Neuronal stem cell (in vitro differentiated cells): ENCODE measurements at regions not wholly inside any gene's neighbourhood (a gene's known extent, or its start where the extent isn't known, plus 50 kb on each side); places are given as distances from the start of the nearest gene placed in this dataset.

Experiments
- DNase-seq: peaks from one replicate; pipeline ENCODE4 v3.0.0-alpha.2; 2013; ENCODE audit warnings: low spot score
- H2AFZ ChIP-seq: one replicate; pipeline ENCODE4 v1.6.1; 2013; ENCODE audit warnings: mild to moderate bottlenecking, low read length, inconsistent platforms
- H2AK5ac ChIP-seq: 2 replicates; pipeline ENCODE4 v1.6.1; 2013; ENCODE audit warnings: low read depth, mild to moderate bottlenecking, inconsistent platforms, low read length, moderate library complexity, mixed read lengths
- H2BK120ac ChIP-seq: 2 replicates; pipeline ENCODE4 v1.6.1; 2013; ENCODE audit warnings: low read depth, mild to moderate bottlenecking, inconsistent platforms, low read length, moderate library complexity, mixed read lengths
- H2BK12ac ChIP-seq: one replicate; pipeline ENCODE4 v1.6.1; 2013; ENCODE audit warnings: low read length, inconsistent platforms
- H2BK15ac ChIP-seq: 2 replicates; pipeline ENCODE4 v1.6.1; 2013; ENCODE audit warnings: mild to moderate bottlenecking, low read length, inconsistent platforms, mixed read lengths
- H2BK5ac ChIP-seq: one replicate; pipeline ENCODE4 v1.6.1; 2013; ENCODE audit warnings: inconsistent platforms, mild to moderate bottlenecking, low read length, moderate library complexity
- H3K14ac ChIP-seq: one replicate; pipeline ENCODE4 v1.6.1; 2013; ENCODE audit warnings: low read length, inconsistent platforms
- H3K18ac ChIP-seq: 2 replicates; pipeline ENCODE4 v1.6.1; 2013; ENCODE audit warnings: low read length, inconsistent platforms
- H3K23ac ChIP-seq: 2 replicates; pipeline ENCODE4 v1.6.1; 2013; ENCODE audit warnings: low read depth, mild to moderate bottlenecking, mixed read lengths, low read length, inconsistent platforms; ENCODE audit not compliant: poor library complexity
- H3K27ac ChIP-seq: replicated peaks from 3 replicates; pipeline ENCODE4 v1.5.1; 2013; ENCODE audit warnings: low read length, inconsistent platforms
- H3K27me3 ChIP-seq, 3 experiments: 2 replicates each; pipeline ENCODE4 v1.6.1; 2013; ENCODE audit warnings: low read length in 3 of 3, mild to moderate bottlenecking in 2 of 3, inconsistent platforms in 1 of 3, low read depth in 1 of 3, mixed read lengths in 1 of 3, moderate library complexity in 1 of 3; ENCODE audit not compliant: control insufficient read depth in 3 of 3, insufficient read depth in 3 of 3
- H3K36me3 ChIP-seq, 2 donors: replicated peaks in 1 of 2; 2 replicates each; pipeline ENCODE4 v1.6.1; 2013; ENCODE audit warnings: low read length in 2 of 2; ENCODE audit not compliant: control insufficient read depth in 2 of 2, insufficient read depth in 2 of 2
- H3K4ac ChIP-seq: 2 replicates; pipeline ENCODE4 v1.6.1; 2013; ENCODE audit warnings: inconsistent platforms, mild to moderate bottlenecking, low read length, moderate library complexity
- H3K4me1 ChIP-seq, 2 donors: 1 replicate in 1 of 2; 2 replicates in 1 of 2; pipeline ENCODE4 v1.6.1; 2013; ENCODE audit warnings: low read length in 2 of 2, low read depth in 1 of 2; ENCODE audit not compliant: control insufficient read depth in 2 of 2, insufficient read depth in 1 of 2
- H3K4me2 ChIP-seq: one replicate; pipeline ENCODE4 v1.6.1; 2013; ENCODE audit warnings: mild to moderate bottlenecking, low read length, inconsistent platforms; ENCODE audit not compliant: insufficient read depth, poor library complexity, severe bottlenecking
- H3K4me3 ChIP-seq, 2 donors: 2 replicates each; pipeline ENCODE4 v1.5.1; 2013; ENCODE audit warnings: low read length in 2 of 2, mild to moderate bottlenecking in 2 of 2, inconsistent platforms in 1 of 2, moderate library complexity in 1 of 2
- H3K79me1 ChIP-seq: one replicate; pipeline ENCODE4 v1.6.1; 2013; ENCODE audit warnings: low read depth, mild to moderate bottlenecking, inconsistent platforms, low read length, moderate library complexity
- H3K9ac ChIP-seq: one replicate; pipeline ENCODE4 v1.6.1; 2013; ENCODE audit warnings: mild to moderate bottlenecking, low read depth, low read length, inconsistent platforms; ENCODE audit not compliant: poor library complexity
- H3K9me3 ChIP-seq, 2 donors: replicated peaks in 1 of 2; 2 replicates each; pipeline versions ENCODE3 to v1.6.1; 2013; ENCODE audit warnings: low read length in 2 of 2, mild to moderate bottlenecking in 2 of 2, inconsistent platforms in 1 of 2, low read depth in 1 of 2, mixed read lengths in 1 of 2, moderate library complexity in 1 of 2; ENCODE audit not compliant: control insufficient read depth in 2 of 2, insufficient read depth in 1 of 2
- H4K8ac ChIP-seq: one replicate; pipeline ENCODE4 v1.6.1; 2013; ENCODE audit warnings: low read depth, mild to moderate bottlenecking, inconsistent platforms, low read length, moderate library complexity
- H4K91ac ChIP-seq: one replicate; pipeline ENCODE4 v1.6.1; 2013; ENCODE audit warnings: low read length, low read depth, mild to moderate bottlenecking, inconsistent platforms; ENCODE audit not compliant: poor library complexity
- WGBS, 2 donors: extraction: QIAGEN DNeasy Blood & Tissue Kit; methylation state at CpG; one replicate each; pipeline ENCODE4 v1.1.7; 2013; ENCODE audit warnings: missing lambda C conversion rate in 2 of 2, mixed read lengths in 1 of 2; ENCODE audit not compliant: insufficient read length in 2 of 2, insufficient replicate concordance in 1 of 2; ENCODE audit errors: extremely low coverage in 2 of 2; 5-methylcytosine and 5-hydroxymethylcytosine counted together

DNA sequence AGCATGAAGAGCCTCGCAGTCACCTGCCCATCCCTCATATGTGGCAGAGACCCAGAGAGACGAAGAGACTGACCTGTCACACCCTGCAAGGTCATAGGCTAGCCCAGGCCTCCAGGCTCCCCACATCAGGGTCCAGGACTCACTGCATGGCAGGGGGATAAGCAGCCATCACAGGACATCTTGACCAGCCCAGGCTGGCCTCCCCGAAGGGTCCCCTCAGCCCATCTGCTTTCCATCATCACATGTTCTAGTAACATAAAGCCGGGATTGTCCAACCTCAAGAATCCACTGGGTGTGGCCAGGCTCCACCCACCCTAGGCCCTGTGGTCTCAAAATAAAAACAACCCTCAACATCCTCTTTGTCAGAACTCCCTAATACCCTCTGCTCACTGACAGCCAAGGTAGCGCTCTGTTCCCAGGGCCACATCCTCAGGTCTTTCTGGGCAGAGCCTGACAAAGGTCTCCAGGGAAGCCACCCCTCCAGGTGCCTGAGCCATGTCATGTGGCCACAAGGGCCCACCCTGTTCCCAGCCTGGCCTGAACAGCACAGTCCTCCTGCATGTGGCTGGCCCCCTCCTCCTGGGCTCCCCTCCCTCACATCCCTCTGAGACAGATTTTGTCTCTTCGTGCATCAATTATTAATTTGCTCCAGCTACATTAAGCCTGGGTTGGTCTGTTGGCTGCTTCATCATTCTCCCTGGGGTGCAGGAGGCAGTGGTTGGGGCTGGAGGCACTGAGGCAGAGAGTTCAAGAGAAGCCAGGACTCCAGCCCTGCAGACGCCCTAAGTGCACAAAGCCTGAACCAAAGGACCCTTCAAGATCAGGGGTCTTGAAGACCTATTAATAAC is 131.8 kb upstream of the UNC5B start:
- no peak overlapping the region for H3K23ac ChIP-seq
- no peak overlapping the region for H2AFZ ChIP-seq
- no peak overlapping the region for H3K9ac ChIP-seq
- no peak overlapping the region for H2BK120ac ChIP-seq
- no peak overlapping the region for H3K4me2 ChIP-seq
- no peak overlapping the region for H2BK5ac ChIP-seq
- H2AK5ac ChIP-seq: peak overlapping the region; percentile 78
- H3K18ac ChIP-seq: peak overlapping the region; percentile 25
- peak overlapping the region; percentile 53 for H4K91ac ChIP-seq
- no peak overlapping the region for H3K27ac ChIP-seq
- peaks cover 0 to 2% (median 0%) of the 10 kb centered on the region in 3 experiments for H3K27me3 ChIP-seq
- H3K14ac ChIP-seq: no peak overlapping the region
- H3K79me1 ChIP-seq: no peaks in the 10 kb centered on the region
- no peak overlapping the region for H2BK12ac ChIP-seq
- no peak for DNase-seq
- no peaks in the 10 kb centered on the region for H3K36me3 ChIP-seq
- H3K4ac ChIP-seq: no peak overlapping the region
- no CpG with 5 or more reads among the region's 7 CpGs for WGBS, 2 donors
- peaks cover 0 to 45% of the 10 kb centered on the region in 2 donors for H3K4me1 ChIP-seq
- H3K4me3 ChIP-seq: no peak overlapping the region
- no peaks in the 10 kb centered on the region for H3K9me3 ChIP-seq
- peak overlapping the region; percentile 11 for H2BK15ac ChIP-seq
- H4K8ac ChIP-seq: no peak overlapping the region

DNA sequence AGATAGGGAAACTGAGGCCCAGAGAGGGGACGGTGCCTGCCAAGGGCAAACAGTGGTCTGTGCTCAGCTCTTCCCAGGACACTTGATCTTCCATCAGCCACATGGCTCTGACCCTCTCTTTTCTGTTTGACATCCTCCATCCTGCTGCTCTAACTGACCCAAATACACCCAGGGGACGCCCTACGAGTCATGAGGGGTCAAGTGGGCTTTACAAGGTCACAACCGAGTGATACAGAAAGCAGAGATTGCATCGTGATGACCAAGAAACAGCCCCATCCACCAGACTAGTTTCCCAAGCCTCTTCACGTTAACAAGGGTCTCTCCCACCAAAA is 131.2 kb upstream of the UNC5B start:
- H2BK5ac ChIP-seq: no peak overlapping the region
- no peak overlapping the region for H3K27ac ChIP-seq
- DNase-seq: no peak
- H3K4me3 ChIP-seq: no peak overlapping the region
- no peak overlapping the region for H3K4ac ChIP-seq
- peaks cover 0 to 42% of the 10 kb centered on the region in 2 donors for H3K4me1 ChIP-seq
- no peak overlapping the region for H2BK120ac ChIP-seq
- H3K79me1 ChIP-seq: no peaks in the 10 kb centered on the region
- no peak overlapping the region for H3K9ac ChIP-seq
- no peak overlapping the region for H4K8ac ChIP-seq
- no CpG with 5 or more reads among the region's 6 CpGs for WGBS, 2 donors
- no peak overlapping the region for H3K4me2 ChIP-seq
- no peak overlapping the region for H4K91ac ChIP-seq
- no peaks in the 10 kb centered on the region for H3K36me3 ChIP-seq
- no peak overlapping the region for H3K18ac ChIP-seq
- H3K14ac ChIP-seq: no peak overlapping the region
- no peaks in the 10 kb centered on the region for H3K9me3 ChIP-seq
- H3K23ac ChIP-seq: no peak overlapping the region
- no peak overlapping the region for H2AFZ ChIP-seq
- peak overlapping the region; percentile 12 for H2BK12ac ChIP-seq
- H2BK15ac ChIP-seq: no peak overlapping the region
- peak overlapping the region; percentile 78 for H2AK5ac ChIP-seq
- no peaks in the 10 kb centered on the region for H3K27me3 ChIP-seq

- Histone ChIP-seq H3K4me3 (no peak overlapping the region), H3K23ac (no peak overlapping the region), H3K4me1 (peaks cover 0 to 42% of the 10 kb centered on the region in 2 donors), H3K9me3 (no peaks in the 10 kb centered on the region), H3K27ac (no peak overlapping the region), H2AFZ (no peak overlapping the region), H3K18ac (no peak overlapping the region), H3K4me2 (no peak overlapping the region), H3K9ac (no peak overlapping the region), H4K91ac (no peak overlapping the region), H2BK120ac (no peak overlapping the region), H3K4ac (no peak overlapping the region), H3K27me3 (no peaks in the 10 kb centered on the region), H3K79me1 (no peaks in the 10 kb centered on the region), H2BK5ac (no peak overlapping the region), H4K8ac (no peak overlapping the region), H2AK5ac (no peak overlapping the region), H3K36me3 (no peaks in the 10 kb centered on the region), H2BK12ac (no peak overlapping the region), H2BK15ac (no peak overlapping the region), H3K14ac (no peak overlapping the region)
- DNase-seq: no peak
- WGBS, 2 donors: no CpG with 5 or more reads among the region's 2 CpGs
Measured at GRCh38 chr10:71081912-71082311, 130.5 kb upstream of the UNC5B start.

GRCh38 chr10:71082960-71083715 is 129.2 kb upstream of the UNC5B start:
- Histone ChIP-seq H2BK5ac (no peak overlapping the region), H3K79me1 (no peaks in the 10 kb centered on the region), H3K14ac (no peak overlapping the region), H3K4me2 (no peak overlapping the region), H3K18ac (peak overlapping the region; percentile 82), H3K9ac (no peak overlapping the region), H4K8ac (no peak overlapping the region), H3K4me1 (peaks cover 0 to 46% of the 10 kb centered on the region in 2 donors), H2BK12ac (no peak overlapping the region), H3K4me3 (no peak overlapping the region), H4K91ac (no peak overlapping the region), H2BK15ac (no peak overlapping the region), H3K23ac (no peak overlapping the region), H3K4ac (no peak overlapping the region), H3K27me3 (no peaks in the 10 kb centered on the region), H2AK5ac (peak overlapping the region; percentile 43), H3K27ac (no peak overlapping the region), H2BK120ac (no peak overlapping the region), H3K9me3 (no peaks in the 10 kb centered on the region), H2AFZ (no peak overlapping the region), H3K36me3 (no peaks in the 10 kb centered on the region)
- WGBS, 2 donors: no CpG with 5 or more reads among the region's 10 CpGs
- DNase-seq: no peak
